Fibroblast of skin of abdomen (primary cell): ENCODE measurements at regions not wholly inside any gene's neighbourhood (a gene's known extent, or its start where the extent isn't known, plus 50 kb on each side); places are given as distances from the start of the nearest gene placed in this dataset.
"Not testable (repeated sequence)": the region's sequence is repeated elsewhere in the genome, so short reads cannot be mapped to it uniquely, and the experiment has no call there.

Source experiments
- DNase-seq: peaks from one replicate; pipeline ENCODE4 v3.0.0-alpha.2; 2013

GRCh38 chr7:118945911-118946682, 721.6 kb downstream of the ANKRD7 start:
- DNase-seq = no peak

- no peak for DNase-seq
Observed at GRCh38 chr7:118948508-118948907, 724.0 kb downstream of the ANKRD7 start.

GRCh38 chr7:118949031-118949430, 724.5 kb downstream of the ANKRD7 start:
- DNase-seq = no peak

- DNase-seq = not testable (repeated sequence)
Observed at GRCh38 chr7:118956285-118956684, 731.8 kb downstream of the ANKRD7 start.

GRCh38 chr7:118969370-118969769, 744.9 kb downstream of the ANKRD7 start:
- DNase-seq = no peak

- DNase-seq = no peak
Observed at GRCh38 chr7:118971706-118972105, 747.2 kb downstream of the ANKRD7 start.

- DNase-seq = no peak
Observed at GRCh38 chr7:118974836-118975235, 750.3 kb downstream of the ANKRD7 start.

GRCh38 chr7:118995350-118995749, 770.8 kb downstream of the ANKRD7 start:
- peak; percentile 0 for DNase-seq

- no peak for DNase-seq
Observed at GRCh38 chr7:119007236-119007635, 782.7 kb downstream of the ANKRD7 start.

GRCh38 chr7:119010635-119011034, 786.1 kb downstream of the ANKRD7 start:
- DNase-seq = no peak

GRCh38 chr7:119026391-119026790, 801.9 kb downstream of the ANKRD7 start:
- no peak for DNase-seq

GRCh38 chr7:119028736-119029135, 804.2 kb downstream of the ANKRD7 start:
- no peak for DNase-seq

GRCh38 chr7:119032136-119032535, 807.6 kb downstream of the ANKRD7 start:
- DNase-seq = not testable (repeated sequence)

GRCh38 chr7:119033641-119034040, 809.1 kb downstream of the ANKRD7 start:
- DNase-seq = no peak

GRCh38 chr7:119037941-119038340, 813.4 kb downstream of the ANKRD7 start:
- DNase-seq = no peak

- DNase-seq = no peak
Observed at GRCh38 chr7:119046068-119046467, 821.6 kb downstream of the ANKRD7 start.

- DNase-seq = no peak
Observed at GRCh38 chr7:119065966-119066365, 841.5 kb downstream of the ANKRD7 start.

- DNase-seq = no peak
Observed at GRCh38 chr7:119086026-119086425, 861.5 kb downstream of the ANKRD7 start.

- DNase-seq = no peak
Observed at GRCh38 chr7:119090851-119091250, 866.3 kb downstream of the ANKRD7 start.

- DNase-seq = no peak
Observed at GRCh38 chr7:119096683-119097082, 872.2 kb downstream of the ANKRD7 start.

GRCh38 chr7:119100611-119101258, 876.2 kb downstream of the ANKRD7 start:
- DNase-seq = not testable (repeated sequence)

- DNase-seq = no peak
Observed at GRCh38 chr7:119102291-119102690, 877.8 kb downstream of the ANKRD7 start.

GRCh38 chr7:119105381-119105780, 880.9 kb downstream of the ANKRD7 start:
- DNase-seq = no peak

- DNase-seq = no peak
Observed at GRCh38 chr7:119123326-119123725, 898.8 kb downstream of the ANKRD7 start.
